Stimulated activated CD4-positive, alpha-beta T cell treated with anti-CD3 and anti-CD28 coated beads, Interleukin-4, amount 100 ng/mL, for 24 hours (primary cell): ENCODE measurements at regions not wholly inside any gene's neighbourhood (a gene's known extent, or its start where the extent isn't known, plus 50 kb on each side); places are given as distances from the start of the nearest gene placed in this dataset.
"Not testable (repeated sequence)": the region's sequence is repeated elsewhere in the genome, so short reads cannot be mapped to it uniquely, and the experiment has no call there.

Experiments used
- DNase-seq: peaks from one replicate; pipeline ENCODE4 v3.0.0-alpha.2; 2020

DNA sequence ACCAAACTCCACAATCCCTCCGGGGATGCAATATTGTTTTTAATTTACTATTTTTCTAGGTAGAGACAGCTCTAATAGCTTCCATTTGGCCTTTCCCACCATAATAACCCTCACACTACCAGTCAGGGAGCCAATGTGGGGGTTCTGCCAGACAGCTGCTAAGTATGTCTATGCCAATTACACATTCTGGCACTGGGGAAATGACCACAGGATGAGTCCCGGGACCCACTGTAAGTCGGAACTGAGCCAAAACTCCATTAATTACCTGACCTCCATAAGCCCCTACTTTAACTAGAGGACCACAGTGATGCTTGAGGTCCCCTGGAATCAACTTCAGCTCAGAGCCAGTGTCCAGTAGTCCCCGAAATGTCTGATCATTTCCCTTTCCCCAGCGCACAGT, 95.2 kb upstream of the USP25 start:
- DNase-seq, result not testable (repeated sequence)

DNA sequence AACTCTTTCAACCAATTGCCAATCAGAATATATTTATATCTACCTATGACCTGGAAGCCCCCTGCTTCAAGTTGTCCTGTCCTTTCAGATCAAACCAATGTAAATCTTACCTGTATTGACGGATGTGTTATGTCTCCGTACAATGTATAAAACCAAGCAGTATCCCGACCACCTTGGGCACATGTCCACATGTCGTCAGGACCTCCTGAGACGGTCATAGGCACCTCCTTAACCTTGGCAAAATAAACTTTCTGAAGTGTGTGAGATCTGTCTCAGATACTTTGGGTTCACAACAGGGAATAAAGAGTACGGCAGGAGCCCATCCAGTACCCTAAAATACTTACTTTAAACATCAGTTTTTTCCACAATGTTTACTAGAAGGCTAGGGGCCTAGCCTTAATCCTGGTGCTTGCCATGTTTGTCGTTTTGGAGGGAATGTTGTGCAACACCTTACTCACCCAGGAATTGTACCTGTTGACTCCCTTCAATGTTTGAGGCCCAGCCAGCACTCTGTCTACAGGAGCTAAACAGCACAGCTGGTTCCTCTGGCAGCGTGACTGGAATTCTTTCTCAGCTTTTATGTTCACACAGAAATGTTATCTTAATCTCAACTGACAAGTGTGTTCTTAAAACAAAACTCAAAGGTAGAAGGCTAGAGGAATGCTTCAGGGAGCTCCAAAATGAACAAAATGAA, 90.8 kb upstream of the USP25 start:
- no peak for DNase-seq

DNA sequence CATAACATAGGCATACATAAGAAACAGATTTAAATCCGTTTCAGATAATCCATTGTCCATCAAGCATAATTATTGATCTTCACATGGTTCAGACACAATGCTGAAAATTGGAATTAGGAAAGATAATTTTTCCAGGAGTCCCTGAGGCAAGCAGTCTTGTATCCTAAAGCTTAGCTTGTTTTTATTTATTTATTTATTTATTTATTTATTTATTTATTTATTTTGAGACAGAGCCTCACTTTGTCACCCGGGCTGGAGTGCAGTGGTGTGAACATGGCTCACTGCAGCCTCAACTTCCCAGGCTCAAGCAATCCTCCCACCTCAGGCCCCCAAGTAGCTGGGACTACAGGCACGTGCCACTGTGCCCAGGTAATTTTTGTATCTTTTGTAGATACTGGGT, 89.7 kb upstream of the USP25 start:
- not testable (repeated sequence) for DNase-seq

DNA sequence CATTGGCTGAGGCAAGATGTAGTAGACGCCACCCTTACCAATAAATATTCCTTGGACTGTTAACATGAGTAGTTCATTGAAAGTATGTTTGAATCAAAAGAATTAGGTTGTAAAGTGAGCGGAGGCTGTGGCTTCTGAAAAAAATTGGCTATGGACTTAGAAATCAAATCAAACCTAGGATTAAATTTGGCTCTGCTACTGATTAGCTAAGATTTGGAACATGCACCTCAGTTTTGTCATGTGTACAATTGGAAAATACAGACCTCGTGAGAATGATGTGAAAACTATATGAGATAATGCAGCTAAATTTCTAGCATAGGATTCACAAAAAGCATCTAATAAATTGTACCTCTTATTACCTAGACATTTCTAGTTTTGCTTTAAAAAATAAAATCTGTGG, 85.3 kb upstream of the USP25 start:
- no peak for DNase-seq

DNA sequence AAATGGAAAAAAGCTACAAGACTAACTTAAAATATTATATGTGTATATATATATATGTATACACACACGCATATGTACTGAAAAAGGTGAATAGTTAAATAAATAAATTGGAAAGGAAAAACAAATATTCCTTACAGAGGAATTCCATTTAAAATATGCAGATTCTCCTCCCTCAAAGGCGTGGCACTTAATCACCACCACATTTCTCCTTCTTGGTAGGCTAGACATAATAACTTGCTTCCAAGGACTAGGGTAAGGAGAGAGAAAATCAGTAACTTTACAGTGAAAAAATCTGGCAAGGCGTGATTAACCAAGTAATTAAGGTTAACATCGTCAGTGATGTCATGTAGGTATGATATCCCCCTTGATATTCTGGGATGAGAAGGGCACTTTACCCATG, 84.0 kb upstream of the USP25 start:
- no peak for DNase-seq

DNA sequence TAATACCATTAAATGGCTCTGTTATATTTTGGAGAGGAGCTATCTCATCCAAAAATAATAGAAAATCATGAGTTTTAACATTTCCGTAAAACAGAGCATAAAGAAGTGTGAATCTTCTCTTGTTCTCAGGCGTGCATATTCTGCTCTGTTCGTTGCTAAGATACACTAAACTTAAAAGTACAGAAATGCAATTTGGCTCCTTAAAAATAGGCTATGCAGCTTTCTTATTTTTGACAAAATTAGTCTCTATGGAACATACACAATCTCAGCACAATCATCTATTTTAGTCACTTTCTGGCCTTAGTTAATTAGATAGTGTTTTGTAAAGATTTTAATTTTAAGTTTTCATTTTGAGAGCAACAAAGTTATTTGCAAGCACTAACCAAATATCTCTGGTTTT, 79.0 kb upstream of the USP25 start:
- no peak for DNase-seq

DNA sequence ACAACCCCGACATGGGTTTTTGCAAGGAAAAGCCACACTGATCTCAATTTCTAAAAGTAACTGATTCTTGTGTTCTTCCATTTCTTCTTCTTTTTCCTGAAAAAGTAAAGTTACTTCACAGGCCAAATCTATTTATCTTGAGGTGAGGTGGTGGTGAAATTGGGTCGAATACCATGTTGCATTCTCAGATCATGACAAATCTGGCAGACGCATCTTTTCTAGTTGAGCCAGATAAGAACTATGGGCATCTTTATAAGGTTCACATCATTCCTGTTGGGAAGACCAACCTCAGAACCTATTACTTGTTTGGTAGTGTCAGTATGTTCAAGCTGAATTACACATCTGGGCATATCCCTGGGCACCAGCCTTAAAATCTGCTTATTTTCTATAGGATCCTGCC, 78.6 kb upstream of the USP25 start:
- no peak for DNase-seq

DNA sequence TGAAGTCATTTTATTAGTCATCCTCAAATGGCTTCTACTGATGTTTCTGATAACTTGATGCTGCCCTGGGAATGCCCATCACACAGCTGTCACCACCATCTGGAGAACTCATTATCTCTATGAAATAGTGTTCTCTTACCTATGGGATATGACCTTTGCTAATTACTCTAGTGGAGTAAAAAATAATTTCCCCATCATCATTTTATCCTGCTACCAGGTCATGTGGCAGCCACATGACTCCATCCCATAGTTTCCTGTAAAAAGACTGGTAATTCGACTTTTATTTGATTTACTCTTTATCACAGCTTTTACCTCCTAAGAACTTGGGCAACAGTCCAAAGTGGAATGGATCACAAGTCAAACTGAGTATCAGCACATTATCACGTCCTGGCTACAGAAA, 76.1 kb upstream of the USP25 start:
- no peak for DNase-seq

DNA sequence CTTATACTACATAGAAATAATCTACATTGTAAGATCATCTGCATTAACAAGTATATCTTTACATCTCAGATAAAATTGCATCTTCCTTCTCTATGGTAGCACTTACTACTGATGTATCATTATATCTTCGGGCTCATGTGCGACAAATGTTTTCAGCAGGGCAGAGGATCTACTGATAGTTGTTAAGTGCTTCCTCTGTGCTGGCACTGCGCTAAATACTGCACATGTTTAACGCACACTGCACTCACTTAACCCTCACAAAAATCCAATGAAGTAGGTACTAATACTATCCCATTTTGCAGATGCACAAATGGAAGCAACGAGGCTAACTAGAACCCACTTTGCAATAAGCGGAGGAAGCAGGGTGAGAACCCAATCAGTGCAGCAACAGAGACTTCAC, 75.6 kb upstream of the USP25 start:
- DNase-seq, result no peak

DNA sequence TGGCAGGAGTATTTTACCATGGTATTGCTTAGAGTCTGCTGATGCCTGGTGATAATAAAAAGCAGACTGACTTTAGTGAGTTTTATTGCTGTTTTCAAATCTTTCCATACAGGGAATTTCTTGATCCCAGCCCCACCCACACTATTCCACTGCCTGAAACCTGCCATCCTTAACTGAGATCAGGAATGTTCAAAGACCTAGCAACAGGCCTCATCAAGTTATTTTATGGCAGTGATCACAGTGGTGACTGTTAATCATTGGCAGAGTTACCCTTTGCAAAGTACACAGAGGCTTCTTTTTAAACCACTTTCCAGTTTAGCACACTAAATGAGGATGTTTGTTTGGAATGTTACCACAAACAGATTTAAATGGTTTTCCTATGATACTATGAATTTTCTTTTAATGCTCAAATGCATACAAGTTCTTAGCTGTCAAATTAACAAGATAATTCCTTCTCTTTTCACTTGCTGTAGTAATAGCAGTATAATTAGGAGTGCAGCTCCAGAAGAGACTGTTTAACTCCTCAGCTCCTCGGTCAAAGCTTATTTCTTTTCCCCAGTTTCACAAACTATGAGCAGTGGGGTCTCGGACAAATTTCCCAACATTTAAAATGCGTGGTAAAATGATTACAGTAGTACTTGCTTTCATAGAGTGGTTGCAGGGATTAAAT, 69.9 kb upstream of the USP25 start:
- DNase-seq, result no peak

DNA sequence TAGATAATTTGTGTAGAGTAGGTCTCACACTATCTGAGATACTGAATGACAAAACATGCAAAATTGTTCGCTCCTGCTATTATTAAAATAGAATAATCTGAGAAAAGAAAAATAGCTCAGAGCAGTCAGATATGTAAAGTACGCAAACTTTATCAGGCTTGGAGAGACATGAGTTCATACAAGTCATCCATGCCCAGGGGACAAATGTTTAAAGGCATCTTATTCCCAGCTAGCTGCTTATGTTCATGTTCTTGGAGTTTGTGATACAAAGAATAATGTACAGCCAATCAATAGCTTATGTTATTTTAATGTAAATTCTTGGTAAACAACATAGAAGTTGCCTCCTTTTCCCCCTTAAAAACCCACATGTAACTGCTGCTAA, 69.4 kb upstream of the USP25 start:
- DNase-seq, result no peak

DNA sequence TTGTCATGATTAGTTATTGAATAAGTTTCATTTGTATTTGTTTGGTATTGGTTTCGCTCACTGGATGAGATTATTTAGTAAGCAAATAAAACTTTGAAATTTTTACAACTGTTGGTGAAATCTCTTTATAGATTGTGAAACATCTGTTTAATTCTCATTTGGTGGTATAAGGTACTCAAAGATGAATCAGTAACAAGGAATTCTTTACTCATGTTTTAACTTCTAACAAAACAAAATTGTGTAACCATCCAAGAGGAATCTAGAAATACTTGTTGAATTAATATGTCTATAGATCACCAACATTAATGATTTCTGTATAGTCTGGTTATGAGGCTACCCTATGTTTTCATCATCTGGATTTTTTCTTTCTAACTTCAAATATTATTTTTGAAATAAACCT, 62.8 kb upstream of the USP25 start:
- no peak for DNase-seq

DNA sequence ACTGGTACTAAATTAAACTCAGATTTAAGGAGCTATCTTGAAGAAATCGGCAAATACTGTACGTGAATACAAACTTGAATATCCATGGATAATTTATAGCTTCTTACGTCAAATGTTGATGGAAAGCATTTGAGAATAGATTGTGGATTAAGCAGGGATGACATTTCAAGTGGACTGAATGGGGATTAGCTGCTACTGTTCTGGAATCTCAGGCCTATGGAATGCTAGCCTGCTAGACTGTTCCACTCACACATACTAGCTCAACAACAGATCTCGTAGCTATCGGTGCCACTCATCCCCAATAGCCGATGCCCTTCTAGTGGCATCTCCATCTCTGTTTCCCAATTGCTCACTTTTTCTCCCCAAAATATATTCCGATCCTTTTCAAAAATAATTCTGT, 62.0 kb upstream of the USP25 start:
- no peak for DNase-seq

DNA sequence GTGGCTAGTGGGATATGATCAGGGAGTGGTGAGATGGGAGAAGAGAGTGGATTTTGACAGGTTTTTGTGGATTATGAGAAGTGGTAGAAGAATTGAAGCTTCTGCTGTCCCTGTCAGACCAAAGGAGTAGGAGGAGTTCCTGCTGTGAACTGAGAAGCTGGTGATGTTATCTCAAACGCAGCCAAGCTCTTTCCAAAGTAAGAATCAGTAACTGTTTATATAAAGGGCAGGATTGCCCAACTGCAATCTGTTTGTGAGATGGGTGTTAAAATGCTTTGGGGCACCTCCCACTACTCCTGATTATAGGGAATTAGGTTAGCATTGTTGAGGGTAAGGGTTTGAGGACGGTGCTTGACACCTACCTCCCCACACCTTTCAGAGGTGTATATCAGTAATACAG, 60.5 kb upstream of the USP25 start:
- DNase-seq, result no peak

DNA sequence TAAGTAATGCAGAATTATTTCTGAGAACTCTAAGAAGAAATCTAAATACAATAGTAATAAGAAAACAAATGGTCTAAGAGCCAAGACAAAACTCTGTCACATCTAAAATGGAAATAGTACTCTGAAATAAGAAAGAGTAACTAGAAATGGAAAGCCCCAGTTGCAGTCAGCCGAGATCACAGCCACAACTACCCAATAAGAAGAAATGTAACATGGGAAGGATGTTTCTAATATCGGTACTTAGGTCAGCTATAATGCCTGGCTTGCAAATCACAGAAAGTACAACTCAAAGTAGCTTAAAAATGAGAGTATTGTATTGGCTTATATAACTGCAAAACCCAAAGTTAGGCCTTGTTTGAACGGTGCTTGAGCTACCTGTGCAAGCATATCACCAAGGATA, 58.6 kb upstream of the USP25 start:
- no peak for DNase-seq

DNA sequence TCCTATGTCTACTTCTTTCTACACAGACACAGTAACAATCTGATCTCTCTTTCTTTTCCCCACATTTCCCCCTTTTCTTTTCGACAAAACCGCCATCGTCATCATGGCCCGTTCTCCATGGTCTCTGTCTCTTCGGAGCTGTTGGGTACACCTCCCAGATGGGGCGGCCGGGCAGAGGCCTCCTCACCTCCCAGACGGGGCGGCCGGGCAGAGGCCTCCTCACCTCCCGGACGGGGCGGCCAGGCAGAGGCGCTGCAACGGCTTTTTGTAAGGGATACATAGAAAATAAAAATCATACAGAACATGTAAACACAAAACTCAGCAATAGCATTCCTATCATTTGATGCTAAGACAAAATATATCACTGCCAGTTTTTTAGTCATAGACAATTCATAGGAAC, 57.2 kb upstream of the USP25 start:
- DNase-seq, result not testable (repeated sequence)

DNA sequence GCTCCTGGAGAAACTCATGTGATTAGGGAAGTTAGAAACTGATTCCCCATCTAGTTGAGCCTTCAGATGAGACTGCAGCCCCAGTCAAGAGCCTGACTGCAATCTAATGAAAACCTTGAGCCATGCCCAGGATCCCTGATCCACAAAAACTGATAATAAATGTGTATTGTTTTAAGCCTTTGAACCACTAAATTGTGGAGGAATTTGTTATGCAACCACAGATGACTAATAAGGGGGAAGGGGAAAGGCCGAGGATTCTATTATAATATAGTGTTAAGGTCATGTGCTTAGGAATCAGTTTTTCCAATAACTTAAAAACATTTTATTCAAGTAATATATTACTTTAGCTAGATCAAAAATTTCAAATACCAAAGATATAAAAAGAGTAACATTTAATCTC, 52.8 kb upstream of the USP25 start:
- no peak for DNase-seq

DNA sequence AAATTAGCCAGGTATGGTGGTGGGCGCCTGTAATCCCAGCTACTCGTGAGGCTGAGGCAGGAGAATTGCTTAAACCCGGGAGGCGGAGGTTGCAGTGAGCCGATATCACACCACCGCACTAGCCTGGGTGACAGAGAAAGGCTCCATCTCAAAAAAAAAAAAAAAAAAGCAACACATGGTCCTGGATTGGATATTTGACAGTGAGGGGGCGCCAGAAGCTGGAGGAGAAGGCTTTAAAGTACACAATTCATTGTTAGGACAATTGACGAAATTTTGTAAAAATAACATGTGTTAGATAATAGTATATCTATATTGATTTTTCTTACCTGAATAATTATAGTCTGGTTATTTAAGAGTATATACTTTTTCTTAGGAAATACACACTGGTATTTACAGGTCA, 50.2 kb upstream of the USP25 start:
- DNase-seq, result no peak
